HepG2 (cell line): ENCODE measurements at regions not wholly inside any gene's neighbourhood (a gene's known extent, or its start where the extent isn't known, plus 50 kb on each side); places are given as distances from the start of the nearest gene placed in this dataset.

Experiments
- CREM ChIP-seq, 2 experiments: sonication (generic) in 1 of 2; formaldehyde crosslinking in 1 of 2; IDR thresholded peaks; 2 replicates each; pipeline versions ENCODE4 v1.4.0 to v1.6.1; 2016 to 2020; ENCODE audit warnings: antibody characterized with exemption in 1 of 2, mild to moderate bottlenecking in 1 of 2, missing genetic modification reagents in 1 of 2
- ELF1 ChIP-seq: sonication (generic); formaldehyde crosslinking; IDR thresholded peaks from 2 replicates; pipeline ENCODE4 v1.4.0; 2020; ENCODE audit warnings: missing genetic modification reagents
- FOXA3 ChIP-seq: IDR thresholded peaks from 2 replicates; pipeline ENCODE4 v1.6.1; 2016; ENCODE audit warnings: missing genetic modification reagents, missing compliant biosample characterization
- HMGXB3 ChIP-seq: sonication (generic); formaldehyde crosslinking; IDR thresholded peaks from 2 replicates; pipeline ENCODE4 v1.4.0; 2020; ENCODE audit warnings: missing genetic modification reagents, borderline replicate concordance
- KLF12 ChIP-seq: sonication (generic); formaldehyde crosslinking; IDR thresholded peaks from 2 replicates; pipeline ENCODE4 v1.4.0; 2020; ENCODE audit warnings: missing genetic modification reagents, borderline replicate concordance
- MYNN ChIP-seq: sonication (generic); formaldehyde crosslinking; IDR thresholded peaks from 2 replicates; pipeline ENCODE4 v1.4.0; 2020; ENCODE audit warnings: mild to moderate bottlenecking, low read depth, missing genetic modification reagents
- NONO ChIP-seq, 2 experiments: fragments of 450-650 bp in 1 of 2; sonication (generic) in 1 of 2; formaldehyde crosslinking in 1 of 2; IDR thresholded peaks in 1 of 2; conservative IDR thresholded peaks in 1 of 2; 2 replicates each; pipeline versions ENCODE4 v1.6.1 to v1.8.0; 2017 to 2022; ENCODE audit warnings: mild to moderate bottlenecking in 1 of 2, missing genetic modification reagents in 1 of 2, moderate library complexity in 1 of 2
- POLR2A ChIP-seq, 2 experiments: IDR thresholded peaks; 2 replicates each; pipeline ENCODE4 v1.6.1; 2011; ENCODE audit warnings: low read depth in 2 of 2, low read length in 2 of 2, mild to moderate bottlenecking in 1 of 2, moderate library complexity in 1 of 2; ENCODE audit not compliant: insufficient read depth in 1 of 2
- PRMT3 ChIP-seq: sonication (generic); formaldehyde crosslinking; IDR thresholded peaks from 2 replicates; pipeline ENCODE4 v1.8.1; 2022; ENCODE audit warnings: low read depth, mild to moderate bottlenecking, moderate library complexity, missing genetic modification reagents, borderline replicate concordance
- TAF1 ChIP-seq: sonication (generic); formaldehyde crosslinking; IDR thresholded peaks from 2 replicates; pipeline ENCODE4 v1.4.0; 2020; ENCODE audit warnings: missing genetic modification reagents
- THAP11 ChIP-seq: IDR thresholded peaks from 2 replicates; pipeline ENCODE4 v1.6.1; 2016; ENCODE audit warnings: missing biosample characterization, missing genetic modification reagents
- ZMYM4 ChIP-seq: sonication (generic); formaldehyde crosslinking; IDR thresholded peaks from 2 replicates; pipeline ENCODE4 v1.8.1; 2023; ENCODE audit warnings: mild to moderate bottlenecking, missing genetic modification reagents
- ZNF142 ChIP-seq: sonication (generic); formaldehyde crosslinking; IDR thresholded peaks from 2 replicates; pipeline ENCODE4 v1.4.0; 2020; ENCODE audit warnings: missing genetic modification reagents
- TF ChIP-seq, protein P1 (sequence below): IDR thresholded peaks from 2 replicates; pipeline ENCODE4 v1.6.1; 2016
- TF ChIP-seq, protein P2 (sequence below): IDR thresholded peaks from 2 replicates; pipeline ENCODE4 v1.6.1; 2016

GRCh38 chr12:93020631-93021597 is 91.8 kb upstream of the EEA1 start (continued):
- TF ChIP-seq, protein P1, sequence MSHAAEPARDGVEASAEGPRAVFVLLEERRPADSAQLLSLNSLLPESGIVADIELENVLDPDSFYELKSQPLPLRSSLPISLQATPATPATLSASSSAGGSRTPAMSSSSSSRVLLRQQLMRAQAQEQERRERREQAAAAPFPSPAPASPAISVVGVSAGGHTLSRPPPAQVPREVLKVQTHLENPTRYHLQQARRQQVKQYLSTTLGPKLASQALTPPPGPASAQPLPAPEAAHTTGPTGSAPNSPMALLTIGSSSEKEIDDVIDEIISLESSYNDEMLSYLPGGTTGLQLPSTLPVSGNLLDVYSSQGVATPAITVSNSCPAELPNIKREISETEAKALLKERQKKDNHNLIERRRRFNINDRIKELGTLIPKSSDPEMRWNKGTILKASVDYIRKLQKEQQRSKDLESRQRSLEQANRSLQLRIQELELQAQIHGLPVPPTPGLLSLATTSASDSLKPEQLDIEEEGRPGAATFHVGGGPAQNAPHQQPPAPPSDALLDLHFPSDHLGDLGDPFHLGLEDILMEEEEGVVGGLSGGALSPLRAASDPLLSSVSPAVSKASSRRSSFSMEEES (CRISPR knock-in tag), result peak; percentile 42; the same call in 1 of the 2 replicates
- 0 out of 2 replicates have a peak, but pooled peaks have one; percentile 29 for TF ChIP-seq KLF12 (CRISPR knock-in tag)
- TF ChIP-seq, protein P2, sequence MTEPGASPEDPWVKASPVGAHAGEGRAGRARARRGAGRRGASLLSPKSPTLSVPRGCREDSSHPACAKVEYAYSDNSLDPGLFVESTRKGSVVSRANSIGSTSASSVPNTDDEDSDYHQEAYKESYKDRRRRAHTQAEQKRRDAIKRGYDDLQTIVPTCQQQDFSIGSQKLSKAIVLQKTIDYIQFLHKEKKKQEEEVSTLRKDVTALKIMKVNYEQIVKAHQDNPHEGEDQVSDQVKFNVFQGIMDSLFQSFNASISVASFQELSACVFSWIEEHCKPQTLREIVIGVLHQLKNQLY (CRISPR knock-in tag), result peak; percentile 2; the same call in 1 of the 2 replicates
- 0 out of 2 replicates have a peak, but pooled peaks have one; percentile 12 for TF ChIP-seq THAP11
- TF ChIP-seq MYNN, result no peak
- peak; percentile 65 for TF ChIP-seq CREM (IDR thresholded peaks at IDR 0.05)
- no peak for TF ChIP-seq CREM (CRISPR knock-in tag; IDR thresholded peaks at IDR 0.05)
- TF ChIP-seq PRMT3 (CRISPR knock-in tag), result no peak
- TF ChIP-seq ELF1 (CRISPR knock-in tag), result peak; percentile 74
- TF ChIP-seq ZNF142 (CRISPR knock-in tag), result 0 out of 2 replicates have a peak, but pooled peaks have one; percentile 23
- 0 out of 4 replicates have a peak, but pooled peaks of 1 of the 2 experiments have one; percentile 23 for TF ChIP-seq POLR2A (IDR thresholded peaks at IDR 0.05; ENCODE audit: insufficient read depth in 1 of 2, low read depth in 2 of 2, low read length in 2 of 2)
- TF ChIP-seq NONO (IDR thresholded peaks at IDR 0.05), result no peak
- peak; percentile 44; the same call in 1 of the 2 replicates for TF ChIP-seq NONO (CRISPR knock-in tag; conservative IDR thresholded peaks at IDR 0.05)
- peak; percentile 20; the same call in 1 of the 2 replicates for TF ChIP-seq ZMYM4 (CRISPR knock-in tag)
- peak; percentile 26; the same call in 1 of the 2 replicates for TF ChIP-seq FOXA3 (CRISPR knock-in tag)
- peak; percentile 19; the same call in 1 of the 2 replicates for TF ChIP-seq TAF1 (CRISPR knock-in tag)
- TF ChIP-seq HMGXB3 (CRISPR knock-in tag), result no peak
